GM06990 (cell line): ENCODE measurements at regions not wholly inside any gene's neighbourhood (a gene's known extent, or its start where the extent isn't known, plus 50 kb on each side); places are given as distances from the start of the nearest gene placed in this dataset.

ENCODE experiments used
- DNase-seq: peaks from one replicate; pipeline ENCODE4 v3.0.0-alpha.2; 2011; ENCODE audit not compliant: insufficient read length; ENCODE audit errors: extremely low read depth
- H3K27me3 ChIP-seq: replicated peaks from 2 replicates; pipeline ENCODE4 v1.6.0; 2011; ENCODE audit warnings: low read length; ENCODE audit not compliant: control insufficient read depth, insufficient read depth
- H3K36me3 ChIP-seq: 2 replicates; pipeline ENCODE4 v1.5.1; 2011; ENCODE audit warnings: low read length; ENCODE audit not compliant: control insufficient read depth, insufficient read depth
- H3K4me3 ChIP-seq: replicated peaks from 2 replicates; pipeline ENCODE4 v1.5.1; 2011; ENCODE audit warnings: low read depth, mild to moderate bottlenecking, control low read depth, low read length
- TF ChIP-seq, protein P1 (sequence below): IDR thresholded peaks from 2 replicates; pipeline ENCODE4 v1.5.1; 2011; ENCODE audit warnings: low read length, control low read depth, mild to moderate bottlenecking, inconsistent platforms; ENCODE audit not compliant: insufficient read depth, poor library complexity, severe bottlenecking

- Histone ChIP-seq H3K36me3 (no peaks in the 10 kb centered on the region), H3K27me3 (no peaks in the 10 kb centered on the region; the same call in none of the 2 replicates)
- TF ChIP-seq, protein P1, sequence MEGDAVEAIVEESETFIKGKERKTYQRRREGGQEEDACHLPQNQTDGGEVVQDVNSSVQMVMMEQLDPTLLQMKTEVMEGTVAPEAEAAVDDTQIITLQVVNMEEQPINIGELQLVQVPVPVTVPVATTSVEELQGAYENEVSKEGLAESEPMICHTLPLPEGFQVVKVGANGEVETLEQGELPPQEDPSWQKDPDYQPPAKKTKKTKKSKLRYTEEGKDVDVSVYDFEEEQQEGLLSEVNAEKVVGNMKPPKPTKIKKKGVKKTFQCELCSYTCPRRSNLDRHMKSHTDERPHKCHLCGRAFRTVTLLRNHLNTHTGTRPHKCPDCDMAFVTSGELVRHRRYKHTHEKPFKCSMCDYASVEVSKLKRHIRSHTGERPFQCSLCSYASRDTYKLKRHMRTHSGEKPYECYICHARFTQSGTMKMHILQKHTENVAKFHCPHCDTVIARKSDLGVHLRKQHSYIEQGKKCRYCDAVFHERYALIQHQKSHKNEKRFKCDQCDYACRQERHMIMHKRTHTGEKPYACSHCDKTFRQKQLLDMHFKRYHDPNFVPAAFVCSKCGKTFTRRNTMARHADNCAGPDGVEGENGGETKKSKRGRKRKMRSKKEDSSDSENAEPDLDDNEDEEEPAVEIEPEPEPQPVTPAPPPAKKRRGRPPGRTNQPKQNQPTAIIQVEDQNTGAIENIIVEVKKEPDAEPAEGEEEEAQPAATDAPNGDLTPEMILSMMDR, result no peak
These were observed 178.8 kb upstream of the PMEPA1 start for GRCh38 chr20:57888591-57888990.

DNA sequence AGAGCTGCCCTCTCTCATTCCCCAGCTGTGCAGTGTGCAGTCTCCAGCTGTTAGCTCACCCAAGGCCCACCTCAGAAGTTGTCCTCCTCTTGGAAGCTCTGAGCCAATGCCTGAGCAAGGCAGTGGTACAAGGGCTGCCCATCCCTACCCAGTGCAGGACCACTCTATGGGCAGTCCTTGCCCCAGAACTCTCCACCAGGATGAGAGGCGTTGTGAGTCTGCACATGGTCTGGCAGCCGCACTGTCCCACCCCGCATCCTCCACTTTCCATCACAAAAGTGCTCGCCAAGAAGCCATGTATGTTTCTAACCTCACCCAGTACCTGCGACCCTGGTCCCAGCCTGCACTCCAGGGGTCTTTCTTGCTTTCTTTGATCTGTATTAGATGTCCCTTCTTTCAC, 175.1 kb upstream of the PMEPA1 start:
- DNase-seq, result no peak
- TF ChIP-seq, protein P1, result no peak
- Histone ChIP-seq H3K4me3 (no peak overlapping the region), H3K27me3 (peaks cover 1% of the 10 kb centered on the region; the same call in 1 of the 2 replicates), H3K36me3 (no peaks in the 10 kb centered on the region)

More at GRCh38 chr20:57888591-57888990, 178.8 kb upstream of the PMEPA1 start:
- no peak overlapping the region for H3K4me3 ChIP-seq
- no peak for DNase-seq

DNA sequence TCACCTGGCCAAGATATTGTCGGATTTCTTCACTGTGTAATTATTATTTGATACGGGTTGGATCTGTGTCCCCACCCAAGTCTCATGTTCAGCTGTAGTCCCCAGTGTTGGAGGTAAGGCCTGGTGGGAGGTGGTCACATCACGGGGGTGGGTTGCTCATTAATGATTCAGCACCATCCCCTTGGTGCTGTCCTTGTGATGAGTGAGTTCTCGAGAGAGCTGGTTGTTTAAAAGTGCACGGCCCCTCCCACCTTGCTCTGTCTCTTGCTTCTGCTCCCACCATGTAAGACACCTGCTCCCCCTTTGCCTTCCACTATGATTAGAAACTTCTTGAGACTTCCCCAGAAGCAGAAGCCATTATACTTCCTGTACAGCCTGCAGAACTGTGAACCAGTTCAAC, 173.9 kb upstream of the PMEPA1 start:
- TF ChIP-seq, protein P1, result no peak
- Histone ChIP-seq H3K27me3 (peaks cover 1% of the 10 kb centered on the region; the same call in 1 of the 2 replicates), H3K4me3 (no peak overlapping the region), H3K36me3 (no peaks in the 10 kb centered on the region)
- no peak for DNase-seq

GRCh38 chr20:57883224-57883623, 173.4 kb upstream of the PMEPA1 start:
- TF ChIP-seq, protein P1, result no peak
- H3K27me3 ChIP-seq, result peaks cover 1% of the 10 kb centered on the region; the same call in 1 of the 2 replicates
- H3K4me3 ChIP-seq, result no peak overlapping the region
- no peaks in the 10 kb centered on the region for H3K36me3 ChIP-seq
- no peak for DNase-seq

DNA sequence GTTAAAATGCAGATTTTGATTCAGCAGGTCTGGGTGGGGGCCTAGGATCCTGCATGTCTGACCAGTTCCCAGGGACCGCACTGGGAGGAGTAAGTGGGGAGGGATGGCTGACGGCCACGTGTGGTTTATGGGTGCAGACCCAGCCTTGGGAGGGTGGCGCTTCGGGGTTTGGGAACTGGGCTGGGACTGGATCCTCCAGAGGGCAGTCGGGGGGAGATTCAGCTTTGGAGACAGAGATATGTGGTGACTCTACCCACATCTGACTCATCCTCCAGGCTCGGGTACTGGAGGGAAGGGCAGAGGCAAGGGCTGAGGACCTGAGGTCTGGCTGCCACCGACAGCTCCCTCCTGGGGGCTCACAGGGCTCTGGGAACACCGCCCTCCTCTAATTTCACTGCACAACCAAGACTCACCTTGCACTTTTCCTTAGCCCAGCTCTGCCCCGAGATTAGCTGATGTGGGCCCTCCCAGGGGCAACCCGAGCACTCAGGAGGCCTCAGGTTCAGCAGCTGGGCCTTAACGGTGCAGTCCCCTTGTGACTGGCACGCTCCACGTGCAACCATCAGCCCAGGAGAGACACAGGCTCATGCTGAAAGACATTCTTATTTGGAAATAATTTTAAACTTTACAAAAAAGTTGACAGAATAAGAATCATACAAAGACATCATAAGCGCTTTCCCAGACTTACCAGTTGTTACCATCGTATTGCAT, 172.8 kb upstream of the PMEPA1 start:
- Histone ChIP-seq H3K36me3 (no peaks in the 10 kb centered on the region), H3K4me3 (no peak overlapping the region), H3K27me3 (peaks cover 1% of the 10 kb centered on the region; the same call in 1 of the 2 replicates)
- no peak for DNase-seq
- TF ChIP-seq, protein P1, result no peak
